Amniotic epithelial cell (primary cell): ENCODE measurements at regions not wholly inside any gene's neighbourhood (a gene's known extent, or its start where the extent isn't known, plus 50 kb on each side); places are given as distances from the start of the nearest gene placed in this dataset.
"Not testable (repeated sequence)": the region's sequence is repeated elsewhere in the genome, so short reads cannot be mapped to it uniquely, and the experiment has no call there.

Experiments
- DNase-seq: peaks from one replicate; pipeline ENCODE4 v3.0.0-alpha.2; 2010; ENCODE audit warnings: low read depth

GRCh38 chr16:66049865-66050264, 316.6 kb upstream of the CDH5 start:
- DNase-seq, result no peak

GRCh38 chr16:66045626-66046025, 320.9 kb upstream of the CDH5 start:
- peak; percentile 31 for DNase-seq

- no peak for DNase-seq
Observed at GRCh38 chr16:66044556-66044955, 321.9 kb upstream of the CDH5 start.

GRCh38 chr16:66044089-66044488, 322.4 kb upstream of the CDH5 start:
- no peak for DNase-seq

- no peak for DNase-seq
Observed at GRCh38 chr16:66043326-66043725, 323.2 kb upstream of the CDH5 start.

GRCh38 chr16:66042341-66042740, 324.1 kb upstream of the CDH5 start:
- DNase-seq, result no peak

- no peak for DNase-seq
Observed at GRCh38 chr16:66041907-66042306, 324.6 kb upstream of the CDH5 start.

- no peak for DNase-seq
Observed at GRCh38 chr16:66039793-66040192, 326.7 kb upstream of the CDH5 start.

GRCh38 chr16:66036793-66037715, 329.4 kb upstream of the CDH5 start:
- no peak for DNase-seq

- DNase-seq, result no peak
Observed at GRCh38 chr16:66036184-66036583, 330.3 kb upstream of the CDH5 start.

GRCh38 chr16:66035096-66035495, 331.4 kb upstream of the CDH5 start:
- DNase-seq, result no peak

- no peak for DNase-seq
Observed at GRCh38 chr16:66032841-66033240, 333.6 kb upstream of the CDH5 start.

GRCh38 chr16:66030036-66030435, 336.5 kb upstream of the CDH5 start:
- peak; percentile 58 for DNase-seq

- peak; percentile 81 for DNase-seq
Observed at GRCh38 chr16:66028510-66029216, 337.8 kb upstream of the CDH5 start.

- DNase-seq, result no peak
Observed at GRCh38 chr16:66026787-66027330, 339.6 kb upstream of the CDH5 start.

GRCh38 chr16:66026211-66026610, 340.3 kb upstream of the CDH5 start:
- DNase-seq, result peak; percentile 27

- DNase-seq, result no peak
Observed at GRCh38 chr16:66025751-66026150, 340.7 kb upstream of the CDH5 start.

- not testable (repeated sequence) for DNase-seq
Observed at GRCh38 chr16:66024567-66024966, 341.9 kb upstream of the CDH5 start.

GRCh38 chr16:66023481-66023880, 343.0 kb upstream of the CDH5 start:
- no peak for DNase-seq

GRCh38 chr16:66020642-66021041, 345.8 kb upstream of the CDH5 start:
- peak; percentile 63 for DNase-seq

- DNase-seq, result peak; percentile 68
Observed at GRCh38 chr16:66020046-66020445, 346.4 kb upstream of the CDH5 start.

GRCh38 chr16:66019502-66019901, 347.0 kb upstream of the CDH5 start:
- DNase-seq, result not testable (repeated sequence)

- no peak for DNase-seq
Observed at GRCh38 chr16:66014221-66014620, 352.3 kb upstream of the CDH5 start.
